ENCODE measurements at regions not wholly inside any gene's neighbourhood (a gene's known extent, or its start where the extent isn't known, plus 50 kb on each side); places are given as distances from the start of the nearest gene placed in this dataset.

DNA sequence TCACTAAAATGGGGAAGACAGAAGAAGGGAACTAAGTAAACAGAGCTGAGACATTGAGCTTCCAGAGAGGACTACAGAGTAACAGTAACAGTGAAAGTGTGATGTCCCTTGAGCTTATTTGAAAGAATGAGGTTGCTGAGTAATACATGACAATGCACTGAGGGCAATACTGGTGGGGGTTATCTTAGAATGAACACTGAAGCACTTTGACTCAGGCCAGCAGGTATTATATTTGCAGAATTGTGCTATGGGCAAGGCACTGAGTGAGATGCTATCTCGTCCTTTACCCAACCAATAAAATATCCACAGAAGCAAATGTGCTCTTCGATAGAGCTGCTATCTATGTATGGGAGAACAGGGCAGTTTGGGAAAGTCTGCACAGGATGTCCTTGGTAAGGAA is 133.2 kb downstream of the DISP1 start:
- Histone ChIP-seq H3K27me3 (replicated peaks; ENCODE audit: insufficient read depth) (no peaks in the 10 kb centered on the region), H3K36me3 (no peaks in the 10 kb centered on the region), H3K27ac (no peak overlapping the region), H3K9me3 (no peaks in the 10 kb centered on the region), H3K4me3 (no peak overlapping the region), H3K4me1 (ENCODE audit: control insufficient read depth in 1 of 2, low read depth in 2 of 2) (peaks cover 1 to 4% of the 10 kb centered on the region in 2 donors)
- TF ChIP-seq, protein P1, sequence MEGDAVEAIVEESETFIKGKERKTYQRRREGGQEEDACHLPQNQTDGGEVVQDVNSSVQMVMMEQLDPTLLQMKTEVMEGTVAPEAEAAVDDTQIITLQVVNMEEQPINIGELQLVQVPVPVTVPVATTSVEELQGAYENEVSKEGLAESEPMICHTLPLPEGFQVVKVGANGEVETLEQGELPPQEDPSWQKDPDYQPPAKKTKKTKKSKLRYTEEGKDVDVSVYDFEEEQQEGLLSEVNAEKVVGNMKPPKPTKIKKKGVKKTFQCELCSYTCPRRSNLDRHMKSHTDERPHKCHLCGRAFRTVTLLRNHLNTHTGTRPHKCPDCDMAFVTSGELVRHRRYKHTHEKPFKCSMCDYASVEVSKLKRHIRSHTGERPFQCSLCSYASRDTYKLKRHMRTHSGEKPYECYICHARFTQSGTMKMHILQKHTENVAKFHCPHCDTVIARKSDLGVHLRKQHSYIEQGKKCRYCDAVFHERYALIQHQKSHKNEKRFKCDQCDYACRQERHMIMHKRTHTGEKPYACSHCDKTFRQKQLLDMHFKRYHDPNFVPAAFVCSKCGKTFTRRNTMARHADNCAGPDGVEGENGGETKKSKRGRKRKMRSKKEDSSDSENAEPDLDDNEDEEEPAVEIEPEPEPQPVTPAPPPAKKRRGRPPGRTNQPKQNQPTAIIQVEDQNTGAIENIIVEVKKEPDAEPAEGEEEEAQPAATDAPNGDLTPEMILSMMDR (IDR thresholded peaks at IDR 0.05): no peak
- DNase-seq (ENCODE audit: low spot score) (no peak), ATAC-seq (ENCODE audit: insufficient number of reproducible peaks, low FRiP score, low read depth) (no peak)

DNA sequence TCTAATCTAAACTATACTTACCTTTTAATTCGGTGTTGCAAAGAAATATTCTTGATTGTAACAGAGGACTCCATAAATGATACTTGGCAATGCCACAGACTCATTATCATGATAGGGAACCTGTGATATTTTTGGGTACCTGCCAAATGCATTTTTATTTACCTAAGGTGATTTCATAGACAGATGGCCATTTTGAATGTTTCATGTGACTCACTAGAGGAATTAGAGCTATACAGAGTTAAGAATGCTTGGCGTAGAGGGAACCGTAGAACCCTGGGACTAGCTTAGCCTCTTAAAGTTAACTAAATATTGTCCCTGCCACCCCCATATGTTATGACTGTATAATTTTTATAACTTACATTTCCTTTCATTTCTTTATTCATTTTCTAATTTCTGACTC is 136.1 kb downstream of the DISP1 start:
- TF ChIP-seq, protein P1 (IDR thresholded peaks at IDR 0.05): no peak
- no peak for ATAC-seq (ENCODE audit: insufficient number of reproducible peaks, low FRiP score, low read depth)

DNA sequence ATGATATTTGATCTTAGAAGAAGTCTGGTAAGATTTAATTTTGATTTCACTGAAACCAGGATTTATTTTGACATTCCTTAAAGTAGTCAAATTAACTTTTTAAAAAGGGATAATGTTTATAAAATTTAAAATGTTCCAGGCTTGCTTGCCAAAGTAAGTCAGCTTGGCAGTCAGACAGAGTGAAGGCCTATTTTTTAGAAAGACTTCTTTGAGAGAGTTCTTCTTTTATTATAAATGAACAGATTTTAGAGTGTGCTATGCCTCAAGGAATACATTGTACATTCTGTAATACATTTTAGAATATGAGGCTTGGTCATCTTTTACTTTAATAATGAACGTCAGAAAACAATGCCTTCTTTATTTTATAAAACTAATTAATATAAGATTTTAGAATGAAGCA is 138.7 kb downstream of the DISP1 start:
- DNase-seq (ENCODE audit: low spot score): no peak
- TF ChIP-seq, protein P1 (IDR thresholded peaks at IDR 0.05): no peak
- Histone ChIP-seq H3K27me3 (replicated peaks; ENCODE audit: insufficient read depth) (no peaks in the 10 kb centered on the region), H3K4me1 (ENCODE audit: control insufficient read depth in 1 of 2, low read depth in 2 of 2) (peaks cover 10 to 11% of the 10 kb centered on the region in 2 donors), H3K27ac (no peak overlapping the region), H3K4me3 (no peak overlapping the region), H3K9me3 (no peaks in the 10 kb centered on the region), H3K36me3 (no peaks in the 10 kb centered on the region)
- no peak for ATAC-seq (ENCODE audit: insufficient number of reproducible peaks, low FRiP score, low read depth)

More for the DNA sequence above, 136.1 kb downstream of the DISP1 start:
- Histone ChIP-seq H3K9me3 (no peaks in the 10 kb centered on the region), H3K36me3 (no peaks in the 10 kb centered on the region), H3K4me1 (ENCODE audit: control insufficient read depth in 1 of 2, low read depth in 2 of 2) (peaks cover 10 to 11% of the 10 kb centered on the region in 2 donors), H3K4me3 (no peak overlapping the region), H3K27ac (no peak overlapping the region), H3K27me3 (replicated peaks; ENCODE audit: insufficient read depth) (no peaks in the 10 kb centered on the region)
- no peak for DNase-seq (ENCODE audit: low spot score)

DNA sequence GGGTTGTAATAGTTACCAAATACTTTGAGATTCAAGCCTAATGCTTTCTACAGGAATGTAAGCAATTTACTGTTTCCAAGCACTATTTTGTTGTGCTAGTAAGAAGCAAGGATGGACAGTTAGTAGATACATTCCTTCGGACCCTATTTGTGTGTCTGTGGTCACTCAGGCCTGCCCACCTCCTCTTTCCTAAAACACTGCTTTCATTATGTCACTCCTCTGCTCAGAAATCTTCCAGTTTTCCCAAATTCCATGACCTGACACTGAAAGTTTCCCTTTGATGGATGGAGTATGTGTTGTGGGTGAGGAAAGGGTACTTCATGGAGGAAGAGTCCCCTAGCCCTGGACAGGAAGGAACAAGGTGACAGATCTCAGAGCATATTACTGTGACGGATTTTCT is 141.1 kb downstream of the DISP1 start:
- ATAC-seq (ENCODE audit: insufficient number of reproducible peaks, low FRiP score, low read depth): no peak
- H3K4me1 ChIP-seq (ENCODE audit: control insufficient read depth in 1 of 2, low read depth in 2 of 2): peaks cover 10 to 11% of the 10 kb centered on the region in 2 donors
- H3K27ac ChIP-seq: no peak overlapping the region
- H3K4me3 ChIP-seq: no peak overlapping the region
- no peak for DNase-seq (ENCODE audit: low spot score)
- H3K9me3 ChIP-seq: no peaks in the 10 kb centered on the region
- no peaks in the 10 kb centered on the region for H3K27me3 ChIP-seq (replicated peaks; ENCODE audit: insufficient read depth)
- H3K36me3 ChIP-seq: no peaks in the 10 kb centered on the region
- TF ChIP-seq, protein P1 (IDR thresholded peaks at IDR 0.05): no peak

DNA sequence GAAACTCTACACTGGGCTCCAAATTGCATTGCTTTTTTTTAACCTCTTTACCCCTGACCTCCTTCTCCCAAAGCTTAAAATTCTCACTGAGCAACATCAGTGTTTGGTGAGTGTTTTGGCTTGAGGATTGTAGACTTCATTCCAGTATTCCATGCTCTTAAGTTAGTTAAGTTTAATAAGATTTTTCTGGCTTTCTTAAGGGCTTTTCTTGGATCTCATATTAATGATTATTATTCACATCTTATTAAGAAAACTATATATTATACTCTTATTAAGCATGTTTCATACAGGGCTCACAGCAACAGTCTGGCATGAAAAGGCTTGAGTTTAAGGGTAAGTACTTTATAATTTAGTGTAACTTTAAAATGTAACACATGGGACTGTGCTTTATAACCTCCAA is 141.8 kb downstream of the DISP1 start:
- DNase-seq (ENCODE audit: low spot score) (no peak), ATAC-seq (ENCODE audit: insufficient number of reproducible peaks, low FRiP score, low read depth) (no peak)
- H3K27me3 ChIP-seq (replicated peaks; ENCODE audit: insufficient read depth): no peaks in the 10 kb centered on the region
- no peaks in the 10 kb centered on the region for H3K36me3 ChIP-seq
- TF ChIP-seq, protein P1 (IDR thresholded peaks at IDR 0.05): no peak
- peaks cover 10 to 11% of the 10 kb centered on the region in 2 donors for H3K4me1 ChIP-seq (ENCODE audit: control insufficient read depth in 1 of 2, low read depth in 2 of 2)
- H3K4me3 ChIP-seq: no peak overlapping the region
- no peak overlapping the region for H3K27ac ChIP-seq
- no peaks in the 10 kb centered on the region for H3K9me3 ChIP-seq
